ENCODE measurements at regions not wholly inside any gene's neighbourhood (a gene's known extent, or its start where the extent isn't known, plus 50 kb on each side); places are given as distances from the start of the nearest gene placed in this dataset.
"Not testable (repeated sequence)": the region's sequence is repeated elsewhere in the genome, so short reads cannot be mapped to it uniquely, and the experiment has no call there.

DNA sequence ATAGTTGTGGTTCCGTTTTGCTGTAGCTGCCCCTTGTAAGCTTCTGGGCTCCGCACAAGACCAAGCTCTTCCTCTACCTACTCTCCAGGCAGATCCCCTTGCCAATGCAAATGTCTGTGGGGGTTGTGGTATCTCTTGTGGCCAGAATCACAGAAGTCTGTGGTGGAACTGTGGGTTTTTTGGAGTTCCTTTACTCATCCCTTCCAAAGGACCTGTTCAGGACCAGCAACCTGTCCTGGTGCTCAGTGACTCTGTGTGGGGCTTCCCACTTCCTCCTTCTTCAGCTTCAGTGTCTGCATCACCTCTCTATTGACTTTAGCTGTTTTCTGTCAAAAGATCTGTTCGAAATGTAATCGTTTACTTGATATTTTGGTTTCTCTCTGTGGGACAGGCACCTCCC lies 441.3 kb upstream of the ADAMTSL1 start:
- DNase-seq (ENCODE audit: low read depth): no peak

DNA sequence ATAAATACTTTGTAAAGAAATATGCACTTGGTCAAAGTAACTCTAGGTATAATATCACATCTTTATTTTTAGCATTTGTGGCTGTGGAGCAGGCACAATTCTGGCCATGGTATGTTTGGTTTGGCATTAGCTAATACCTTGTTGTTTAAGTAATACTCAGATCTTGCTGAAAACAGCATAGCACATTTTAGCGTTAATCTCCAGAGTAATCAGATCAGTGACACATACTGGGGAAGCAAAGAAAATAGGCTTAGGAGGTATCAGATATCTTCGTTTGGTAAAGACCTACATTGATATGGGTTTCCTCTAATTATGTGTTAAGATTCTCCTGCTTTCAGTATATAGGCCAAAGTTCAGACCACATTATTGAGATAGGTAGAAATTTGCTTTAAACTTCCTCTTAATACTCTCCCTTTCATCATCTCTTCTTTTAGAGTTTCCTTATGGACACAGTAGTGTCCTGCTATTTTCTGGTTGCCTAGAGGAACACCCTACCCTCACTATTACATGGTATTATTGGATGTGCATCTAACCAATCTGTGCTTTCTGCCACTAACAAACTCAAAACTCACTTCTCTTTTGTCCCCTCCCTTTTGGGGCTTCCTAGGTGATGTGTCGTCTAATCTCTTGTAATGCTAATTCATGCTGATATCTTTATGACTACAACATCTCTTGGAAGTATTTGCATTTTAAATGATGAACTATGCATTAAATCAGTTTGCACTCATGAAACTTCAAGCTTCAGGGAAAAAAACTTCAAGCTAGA lies 437.3 kb upstream of the ADAMTSL1 start:
- no peak for DNase-seq (ENCODE audit: low read depth)

DNA sequence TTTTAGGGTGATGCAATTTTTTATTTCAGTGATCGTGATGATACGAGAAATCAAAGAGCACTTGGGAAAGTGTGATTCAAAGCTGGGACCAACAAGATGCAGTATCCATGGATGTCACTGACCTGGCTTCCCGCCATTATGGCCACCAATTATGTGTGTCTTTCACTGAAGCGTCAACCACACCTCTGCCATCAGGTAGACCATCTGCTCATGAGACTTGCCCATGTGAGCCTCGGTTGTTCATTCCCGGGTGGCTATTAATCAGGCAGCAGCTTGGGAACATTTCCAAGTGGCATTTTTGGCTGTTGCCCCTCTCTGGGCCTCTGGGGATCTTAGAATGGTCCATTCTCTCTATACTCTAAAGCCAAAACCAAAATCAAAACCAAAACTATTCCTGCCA lies 436.0 kb upstream of the ADAMTSL1 start:
- DNase-seq (ENCODE audit: low read depth): no peak

DNA sequence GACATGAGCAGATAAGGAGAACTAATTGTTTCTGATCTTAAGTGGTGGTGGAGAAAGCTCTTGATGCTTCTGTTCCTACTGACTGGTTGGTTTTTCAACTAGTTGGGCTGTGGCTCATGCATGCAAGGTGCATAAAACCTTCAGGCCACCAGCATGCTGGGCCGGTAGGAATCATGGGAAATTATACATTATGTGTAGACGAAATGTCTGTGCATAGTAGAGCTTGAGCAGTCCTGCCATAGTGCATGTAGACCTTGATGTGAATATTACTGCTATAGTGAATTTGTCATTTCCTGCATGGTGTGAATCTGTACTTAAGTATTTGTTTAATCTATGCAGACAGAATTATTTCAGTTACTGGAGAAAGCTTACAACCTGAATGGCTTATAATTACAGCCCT lies 433.6 kb upstream of the ADAMTSL1 start:
- no peak for DNase-seq (ENCODE audit: low read depth)

DNA sequence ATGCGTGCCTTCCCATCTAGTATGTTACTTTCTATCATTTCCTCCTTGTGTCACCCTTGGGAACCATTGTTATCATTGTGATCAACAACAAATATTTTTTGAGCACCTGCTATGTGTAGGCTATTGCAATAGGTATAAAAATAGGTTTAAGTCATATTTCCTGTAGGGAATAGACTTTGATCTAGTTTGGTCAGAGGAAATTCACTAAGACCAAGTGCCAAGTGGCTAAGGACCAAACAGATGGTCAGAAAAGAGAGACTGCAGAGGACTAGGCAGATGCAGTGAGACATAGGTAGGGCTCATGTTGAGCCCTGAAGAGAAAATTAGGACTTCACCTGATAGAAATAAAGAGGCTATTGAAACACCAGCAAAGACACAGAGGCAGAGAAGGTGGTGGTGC lies 430.0 kb upstream of the ADAMTSL1 start:
- DNase-seq (ENCODE audit: low read depth): no peak

DNA sequence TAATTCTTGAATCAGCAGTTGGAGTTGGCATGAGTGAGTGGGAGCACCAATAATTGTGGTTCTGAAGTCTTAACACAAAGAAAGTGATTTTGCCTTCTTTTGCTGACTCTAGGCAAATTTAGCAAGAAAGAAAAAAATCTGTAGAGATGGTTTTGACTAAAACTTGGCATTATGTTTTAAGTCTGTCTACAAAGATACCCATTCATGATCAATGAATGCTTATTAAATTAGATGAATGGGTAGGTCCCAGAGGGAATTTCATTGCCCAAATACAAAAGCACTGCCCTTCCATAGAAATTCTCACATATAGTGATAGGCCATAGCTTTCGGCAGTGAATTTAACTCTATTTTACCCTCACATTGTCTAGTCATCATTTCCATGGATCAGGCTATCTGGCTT lies 428.6 kb upstream of the ADAMTSL1 start:
- DNase-seq (ENCODE audit: low read depth): no peak

DNA sequence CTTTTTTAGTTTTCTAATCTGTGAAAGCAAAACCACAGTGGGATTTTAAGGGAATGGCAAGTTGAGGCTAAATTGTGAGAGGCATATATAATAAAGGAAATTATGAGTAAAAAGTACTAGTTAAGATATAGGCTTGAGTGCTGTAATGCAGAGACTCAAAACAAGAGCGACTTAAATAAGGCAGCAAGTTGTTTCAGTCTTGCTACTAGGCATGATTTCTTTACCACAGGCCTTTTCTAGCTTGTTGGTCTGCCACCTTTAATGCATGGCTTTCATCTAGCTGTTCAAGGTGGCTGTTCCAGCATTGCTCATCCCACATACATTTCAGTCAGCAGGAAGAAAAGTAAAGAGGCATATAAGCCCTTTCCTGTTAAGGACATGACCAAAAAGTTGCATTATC lies 427.9 kb upstream of the ADAMTSL1 start:
- DNase-seq (ENCODE audit: low read depth): no peak

DNA sequence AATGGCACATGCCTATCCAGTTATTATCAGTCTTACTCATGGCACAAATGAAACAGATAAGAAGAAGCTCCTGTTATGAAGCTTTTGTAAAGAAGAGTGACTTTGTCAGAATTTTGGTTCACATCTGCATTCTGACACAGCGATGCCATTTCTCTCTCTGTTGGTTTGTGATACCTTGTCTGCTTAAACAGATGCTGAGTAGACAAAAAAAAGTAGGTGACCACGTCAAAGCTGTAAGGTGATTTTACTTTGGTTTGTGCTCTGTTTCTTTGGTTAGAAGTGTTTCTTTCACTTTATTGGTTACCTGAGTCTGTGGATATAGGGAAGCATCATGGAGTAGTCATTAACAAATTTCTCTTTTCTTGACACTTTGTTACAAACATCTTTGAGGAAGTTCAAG lies 422.3 kb upstream of the ADAMTSL1 start:
- DNase-seq (ENCODE audit: low read depth): no peak

DNA sequence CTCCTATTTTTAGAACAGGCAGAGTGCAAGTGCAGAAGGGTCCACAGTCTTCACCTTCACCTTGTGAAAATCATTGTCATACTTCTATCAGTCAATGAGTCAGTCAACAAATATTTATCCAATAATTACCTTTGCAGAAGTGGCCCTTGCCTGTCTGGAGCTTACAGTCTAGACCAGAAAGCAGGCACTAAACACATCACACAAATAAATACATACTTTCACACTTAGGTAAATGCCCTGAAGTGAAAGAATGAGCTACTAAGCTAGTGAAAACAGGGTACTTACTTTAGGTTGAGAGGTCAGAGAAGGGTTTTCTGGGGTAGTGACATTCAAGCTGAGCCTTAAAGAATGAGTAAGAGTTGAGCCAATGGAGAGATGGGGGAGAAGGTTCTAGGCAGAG lies 421.9 kb upstream of the ADAMTSL1 start:
- no peak for DNase-seq (ENCODE audit: low read depth)

DNA sequence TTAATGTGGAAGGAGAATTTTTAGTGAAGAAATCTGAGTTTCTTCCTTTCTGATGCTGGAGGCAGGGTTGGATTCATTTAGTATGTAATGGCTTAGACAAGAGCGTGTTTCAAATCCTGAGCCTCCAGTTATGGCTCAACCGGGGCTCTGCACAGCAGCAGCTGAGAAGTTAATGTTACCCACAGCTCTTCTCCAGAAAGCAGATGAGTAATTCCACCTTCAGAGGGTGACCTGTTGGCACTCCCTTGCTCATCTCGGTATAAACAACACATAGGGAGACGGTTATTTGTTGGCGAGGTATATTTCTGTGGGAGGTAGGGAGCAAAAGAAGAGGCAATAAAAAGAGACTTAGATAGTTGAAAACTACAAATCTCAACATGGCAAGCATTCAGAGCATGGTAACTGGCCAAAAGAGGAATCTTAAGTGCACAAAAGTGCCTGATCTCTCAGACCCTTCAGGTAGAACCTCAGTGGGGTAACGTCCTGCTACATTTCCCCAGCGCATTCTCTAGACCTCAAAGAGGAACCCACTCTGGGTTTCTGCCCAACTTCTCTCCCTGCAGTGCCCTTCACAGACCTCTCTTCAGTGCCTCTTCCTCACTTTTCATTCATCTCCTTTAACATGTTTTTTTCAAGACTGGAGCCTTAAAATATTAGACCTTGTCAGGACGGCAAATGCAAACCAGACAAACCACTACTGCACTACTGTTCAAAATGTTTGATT lies 417.5 kb upstream of the ADAMTSL1 start:
- no peak for DNase-seq (ENCODE audit: low read depth)

DNA sequence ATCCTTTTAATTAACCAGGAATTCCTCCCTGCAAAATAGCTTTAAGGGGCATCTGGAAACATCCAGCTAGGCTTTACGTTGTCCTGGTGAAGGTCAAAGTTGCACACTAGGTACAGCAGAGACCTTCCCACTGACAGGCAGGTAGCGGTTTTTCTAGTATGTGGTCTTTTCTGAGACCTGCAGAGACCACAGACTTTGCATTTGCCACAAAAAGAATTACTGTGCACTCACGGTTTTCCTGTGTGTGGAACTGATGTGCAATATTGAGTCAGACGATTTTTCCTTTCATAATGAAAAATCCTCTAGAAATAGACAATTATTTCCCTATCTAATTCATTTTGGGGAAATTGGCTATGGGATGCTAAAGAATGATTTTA lies 417.0 kb upstream of the ADAMTSL1 start:
- DNase-seq (ENCODE audit: low read depth): no peak

DNA sequence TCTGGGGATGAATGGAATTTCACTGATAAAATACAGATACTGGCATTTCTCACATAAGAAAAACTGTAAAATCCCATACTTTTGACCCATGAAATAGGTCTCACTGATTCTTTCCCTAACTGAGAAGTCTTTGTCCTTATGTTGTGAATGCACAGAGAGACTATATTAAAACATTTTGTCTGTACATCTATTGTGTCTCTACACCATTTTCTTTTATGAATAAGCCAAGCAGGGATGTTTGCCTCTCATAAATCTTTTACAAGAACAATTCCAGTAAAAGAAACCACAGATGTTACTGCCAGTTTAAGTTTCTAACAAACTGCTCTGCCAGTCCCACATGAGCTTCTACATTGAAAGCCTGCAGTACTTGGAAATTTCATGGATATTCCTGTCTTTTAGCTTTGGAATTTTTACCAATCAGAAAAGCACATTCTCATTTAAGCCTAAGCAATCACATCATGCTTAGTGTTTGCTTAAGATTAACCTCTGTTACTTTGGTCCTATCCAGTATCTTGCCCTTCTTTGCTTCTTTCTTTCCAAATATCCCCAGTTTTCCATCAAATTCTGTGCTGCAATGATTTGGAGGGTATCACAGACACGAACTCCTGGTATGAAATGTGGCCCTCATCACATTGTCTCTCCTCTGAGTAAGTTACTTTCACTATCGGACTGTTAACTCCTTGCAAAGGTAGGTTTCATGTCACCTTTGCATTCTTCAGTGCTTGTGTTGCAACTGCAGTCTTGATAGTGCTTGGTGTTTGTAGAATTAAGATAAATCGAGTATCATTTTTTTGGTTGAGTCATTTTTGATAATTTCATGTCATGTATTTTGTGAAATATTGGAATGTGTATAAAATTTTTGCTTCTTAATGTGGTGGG lies 415.1 kb upstream of the ADAMTSL1 start:
- DNase-seq (ENCODE audit: low read depth): no peak

DNA sequence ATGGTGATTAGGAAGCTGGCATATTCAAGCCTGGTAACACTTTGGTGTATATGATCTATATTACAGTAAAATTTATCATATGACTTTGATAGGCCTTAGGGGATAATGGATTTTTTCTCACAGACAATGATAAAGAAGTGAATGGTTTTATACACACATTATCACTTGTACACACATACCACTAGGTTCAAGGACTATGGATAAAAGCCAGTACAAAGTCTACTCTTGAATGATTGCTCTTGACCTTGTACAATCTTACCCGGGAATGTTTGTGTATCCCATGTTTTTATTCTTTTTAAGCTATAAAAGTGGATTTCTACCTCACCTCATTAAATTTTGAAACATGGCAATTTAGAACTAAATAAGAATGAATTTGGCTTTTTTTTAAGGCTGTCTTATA lies 414.5 kb upstream of the ADAMTSL1 start:
- DNase-seq (ENCODE audit: low read depth): no peak

DNA sequence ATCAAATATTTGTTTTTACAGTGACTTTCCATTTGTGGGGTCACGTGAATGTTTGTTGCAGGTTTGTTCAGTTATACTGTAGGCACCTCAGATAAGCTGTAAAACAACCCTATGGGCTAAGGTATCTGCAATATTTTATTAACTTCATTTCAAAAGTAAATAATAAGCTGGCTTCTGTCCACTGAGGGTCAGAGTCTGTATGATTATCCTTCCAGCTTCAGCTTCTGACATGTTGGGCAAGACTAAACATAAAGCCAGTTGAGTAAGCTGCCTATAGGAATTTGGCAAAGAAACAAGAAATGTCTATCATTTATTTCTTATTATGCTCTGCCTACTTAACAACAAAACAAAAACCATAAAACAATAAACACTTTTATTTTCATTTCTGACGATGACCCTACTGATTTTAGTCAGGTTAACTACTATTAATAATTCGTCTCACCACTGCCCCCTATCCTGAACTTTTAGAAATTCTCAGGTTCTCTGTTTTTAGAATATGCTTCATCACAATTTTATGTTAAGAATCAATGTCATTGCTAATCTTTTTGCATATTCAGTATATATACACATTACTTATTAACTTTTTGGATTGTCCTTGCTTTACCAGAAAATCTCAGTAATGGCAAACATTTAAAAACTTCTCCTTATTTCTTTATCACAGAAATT lies 413.6 kb upstream of the ADAMTSL1 start:
- DNase-seq (ENCODE audit: low read depth): no peak

DNA sequence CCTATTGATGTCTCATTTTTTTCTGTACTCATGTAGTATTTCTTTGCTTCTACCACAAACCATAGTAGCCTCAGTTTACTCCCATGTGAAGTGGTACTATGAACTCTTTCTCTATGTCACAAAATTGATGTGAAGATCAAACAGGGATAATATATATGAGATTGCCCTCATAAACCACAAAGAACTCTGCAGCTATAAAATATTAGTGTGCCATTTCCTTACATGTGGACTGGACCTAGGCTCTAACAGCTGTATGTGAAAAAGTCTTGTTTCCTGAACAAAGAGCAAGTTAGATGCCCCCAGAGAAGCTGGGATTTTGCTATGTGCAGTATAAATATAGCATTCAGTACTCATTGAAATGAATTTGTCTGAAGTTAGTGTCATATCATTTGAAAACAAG lies 412.6 kb upstream of the ADAMTSL1 start:
- DNase-seq (ENCODE audit: low read depth): no peak

DNA sequence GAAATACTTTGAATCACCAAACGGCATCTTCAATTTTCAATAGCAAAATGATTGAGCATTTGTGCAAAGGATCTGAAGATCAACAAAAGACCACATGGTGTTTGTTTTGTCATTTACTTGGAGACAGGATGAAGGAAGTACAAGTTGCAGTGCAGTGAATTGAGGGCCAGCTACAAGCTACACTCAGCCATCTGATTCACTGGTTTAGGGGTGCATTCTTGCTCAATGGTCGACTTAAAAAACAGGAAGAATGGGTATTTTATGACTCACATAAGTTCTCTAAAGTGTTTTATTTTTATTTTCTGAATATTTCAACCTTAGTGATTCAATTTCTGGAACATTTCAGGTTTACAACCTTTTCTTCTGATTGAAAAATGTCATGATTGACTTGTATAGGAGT lies 412.1 kb upstream of the ADAMTSL1 start:
- no peak for DNase-seq (ENCODE audit: low read depth)

DNA sequence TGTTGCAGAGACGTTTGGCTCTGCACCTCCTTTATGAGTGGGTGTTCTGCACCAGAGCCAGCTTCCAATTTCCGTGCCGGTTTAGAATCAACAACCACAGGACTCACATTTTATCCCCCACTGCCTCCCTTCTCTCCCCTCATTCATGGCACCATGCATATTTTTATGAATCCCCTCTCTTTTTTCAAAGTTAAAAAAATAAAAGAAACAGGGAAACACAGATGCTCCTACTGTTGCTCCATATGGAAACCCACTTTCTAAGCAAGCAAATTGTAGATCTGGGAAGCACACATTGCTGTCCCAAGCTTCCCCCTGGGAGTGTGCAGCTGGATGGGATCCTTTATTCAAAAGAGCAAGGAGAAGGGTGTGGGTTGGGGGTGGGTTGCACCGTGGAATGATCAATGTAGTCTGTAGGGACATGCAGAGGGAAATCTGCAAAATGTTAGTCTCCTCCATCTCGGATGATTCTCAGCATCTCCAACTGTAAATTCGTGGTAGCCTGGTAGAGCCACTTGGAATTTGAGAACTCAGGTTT lies 410.0 kb upstream of the ADAMTSL1 start:
- no peak for DNase-seq (ENCODE audit: low read depth)

DNA sequence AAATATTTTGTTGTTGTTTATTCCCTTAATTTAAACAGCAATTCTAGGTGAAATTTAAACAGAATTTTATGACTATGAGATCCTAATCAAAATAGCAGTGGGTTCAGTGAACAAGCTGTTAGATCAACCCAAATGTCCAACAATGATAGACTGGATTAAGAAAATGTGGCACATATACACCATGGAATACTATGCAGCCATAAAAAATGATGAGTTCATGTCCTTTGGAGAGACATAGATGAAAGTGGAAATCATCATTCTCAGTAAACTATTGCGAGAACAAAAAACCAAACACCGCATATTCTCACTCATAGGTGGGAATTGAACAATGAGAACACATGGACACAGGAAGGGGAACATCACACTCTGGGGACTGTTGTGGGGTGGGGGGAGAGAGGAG lies 407.3 kb upstream of the ADAMTSL1 start:
- not testable (repeated sequence) for DNase-seq (ENCODE audit: low read depth)

DNA sequence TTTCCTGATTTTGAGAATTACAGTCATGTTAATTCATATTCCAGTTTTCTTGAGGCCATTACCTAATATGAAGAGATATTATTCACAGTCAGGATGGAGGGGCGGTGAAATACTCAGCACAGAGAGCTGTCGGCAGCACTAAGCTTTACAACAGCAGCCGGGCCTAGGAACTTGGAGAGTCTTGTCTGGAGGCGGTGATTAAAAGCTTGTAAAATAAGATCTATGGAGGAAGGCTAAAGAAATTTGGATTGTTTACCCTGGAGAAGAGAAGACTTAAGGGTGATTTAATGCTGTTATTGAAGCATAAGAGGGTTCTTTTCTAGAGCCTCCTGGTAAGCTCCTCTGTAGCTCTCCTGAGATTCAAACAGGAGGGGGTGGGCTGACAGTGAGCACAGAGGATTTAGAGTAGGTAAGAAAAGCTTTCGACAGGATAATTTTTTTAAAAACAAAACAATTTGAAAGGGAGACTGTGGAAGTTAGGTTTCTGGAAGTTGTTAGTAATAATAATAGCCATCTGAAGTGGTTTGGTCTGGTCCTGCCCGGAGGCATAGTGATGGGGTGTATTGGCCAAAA lies 406.3 kb upstream of the ADAMTSL1 start:
- no peak for DNase-seq (ENCODE audit: low read depth)

DNA sequence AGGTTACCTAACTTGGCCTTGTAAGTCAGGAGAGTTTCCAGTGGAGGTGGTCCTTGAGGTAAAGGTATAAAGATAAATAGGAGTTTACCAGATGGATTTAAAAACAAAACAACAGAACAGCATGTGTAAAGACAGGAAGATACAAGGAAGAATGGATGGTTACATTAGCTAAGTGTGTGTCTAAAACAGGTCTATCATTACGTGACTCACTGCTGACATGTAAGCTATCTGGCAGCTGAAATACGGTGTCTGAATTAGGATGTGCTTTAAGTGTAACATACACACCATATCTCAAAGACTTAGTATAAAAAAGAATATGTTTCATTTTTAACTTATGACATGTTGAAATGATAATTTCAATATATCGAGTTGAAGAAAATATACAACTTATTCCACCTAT lies 405.1 kb upstream of the ADAMTSL1 start:
- no peak for DNase-seq (ENCODE audit: low read depth)

DNA sequence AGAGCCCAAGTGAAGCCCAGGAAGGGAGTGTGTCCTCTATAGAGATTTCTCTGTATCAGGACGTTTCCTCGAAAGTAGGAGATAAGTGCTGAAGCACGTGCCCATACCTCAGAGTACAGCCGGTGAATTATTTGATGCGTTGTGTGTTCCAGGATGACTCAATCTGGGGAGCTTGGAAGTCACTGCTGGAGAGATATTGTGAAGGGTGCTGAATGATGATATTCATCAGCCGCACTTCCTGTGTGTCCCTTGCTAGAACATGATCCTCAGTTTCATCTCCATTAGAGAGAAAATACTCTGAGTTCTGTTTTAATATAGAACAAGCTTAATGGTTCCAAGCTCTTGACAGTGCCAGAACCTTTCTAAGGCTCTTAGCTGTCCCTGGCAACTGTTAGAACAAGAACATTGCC lies 402.3 kb upstream of the ADAMTSL1 start:
- no peak for DNase-seq (ENCODE audit: low read depth)

DNA sequence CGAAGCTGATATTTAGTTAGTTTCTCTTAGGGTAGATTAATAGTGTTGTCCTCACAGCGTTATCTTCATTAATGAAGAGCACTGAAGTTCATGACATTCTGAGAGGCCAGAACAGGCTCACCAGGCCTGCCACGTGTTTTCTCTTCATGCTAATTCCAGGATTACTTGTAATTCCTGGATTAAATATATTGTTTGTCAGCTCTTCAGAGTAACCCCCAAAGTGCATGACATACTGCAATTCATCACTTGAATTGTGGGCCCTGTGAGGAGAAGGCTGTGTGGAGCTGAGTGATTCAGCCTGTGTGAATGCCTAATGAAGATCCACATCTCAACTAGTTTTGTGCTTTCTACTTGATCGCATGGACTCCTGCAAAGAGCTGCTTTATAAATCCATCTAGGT lies 401.0 kb upstream of the ADAMTSL1 start:
- DNase-seq (ENCODE audit: low read depth): no peak
